Astrocyte of the hippocampus (primary cell): ENCODE measurements at regions not wholly inside any gene's neighbourhood (a gene's known extent, or its start where the extent isn't known, plus 50 kb on each side); places are given as distances from the start of the nearest gene placed in this dataset.

Experiments
- DNase-seq: peaks from one replicate; pipeline ENCODE4 v3.0.0; 2011; ENCODE audit warnings: low read depth, low spot score

DNA sequence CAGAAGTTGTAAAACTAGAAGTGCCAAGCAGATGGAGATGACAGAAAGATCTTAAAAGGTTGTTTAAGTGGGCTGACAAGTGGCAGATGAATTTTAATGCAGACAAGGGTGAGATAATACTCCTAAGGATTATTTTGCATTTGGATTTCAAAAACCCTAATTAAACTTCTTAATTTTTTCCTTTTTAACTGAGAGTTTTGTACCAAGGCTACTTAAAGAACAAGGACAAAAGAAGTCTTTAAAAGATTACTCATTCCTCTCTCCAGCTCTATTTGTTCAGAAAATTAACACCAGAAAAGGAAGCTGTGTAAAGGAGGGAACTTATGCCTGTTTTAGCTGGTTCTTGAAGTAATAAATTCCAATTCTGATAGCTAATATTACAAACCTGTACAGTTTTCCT is 275.4 kb downstream of the ETNK1 start:
- DNase-seq = no peak

DNA sequence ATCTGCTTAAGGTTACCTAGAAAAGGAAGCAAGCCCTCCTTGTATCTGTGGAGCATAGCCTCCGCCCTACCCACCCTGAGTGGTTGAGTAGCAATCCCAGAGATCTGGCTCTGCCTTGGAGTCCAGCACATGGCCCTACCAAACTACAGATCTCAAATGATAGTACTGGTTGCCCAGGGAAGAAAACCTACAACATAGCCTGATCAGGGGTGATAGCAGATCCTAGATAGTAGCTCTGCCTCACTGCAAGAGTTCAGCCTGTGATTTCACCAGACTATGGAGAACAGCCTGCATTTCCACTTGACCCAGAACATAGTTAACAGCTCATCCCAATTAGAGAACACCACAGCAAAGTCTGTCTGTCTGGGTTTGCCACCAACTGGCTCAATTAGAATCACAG is 279.5 kb downstream of the ETNK1 start:
- no peak for DNase-seq

DNA sequence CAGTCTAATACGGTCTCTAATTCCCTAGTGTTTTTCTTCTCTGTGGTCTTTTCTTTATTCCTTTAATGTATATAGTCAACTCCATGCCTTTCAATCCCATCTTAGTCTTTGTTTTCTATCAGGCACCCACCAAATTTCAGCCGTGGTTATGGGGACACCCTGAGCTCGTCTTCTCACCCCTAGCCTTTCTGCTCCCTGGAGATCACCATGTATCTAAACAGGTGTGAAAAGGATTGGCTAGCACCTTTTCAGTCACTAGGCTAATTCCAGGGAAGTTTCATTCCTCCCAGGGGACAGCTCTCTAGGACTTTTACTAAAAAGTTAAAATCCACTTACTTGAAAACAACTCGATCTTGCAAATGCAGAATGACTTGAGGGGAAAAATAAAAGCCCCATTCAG is 291.3 kb downstream of the ETNK1 start:
- DNase-seq = no peak

DNA sequence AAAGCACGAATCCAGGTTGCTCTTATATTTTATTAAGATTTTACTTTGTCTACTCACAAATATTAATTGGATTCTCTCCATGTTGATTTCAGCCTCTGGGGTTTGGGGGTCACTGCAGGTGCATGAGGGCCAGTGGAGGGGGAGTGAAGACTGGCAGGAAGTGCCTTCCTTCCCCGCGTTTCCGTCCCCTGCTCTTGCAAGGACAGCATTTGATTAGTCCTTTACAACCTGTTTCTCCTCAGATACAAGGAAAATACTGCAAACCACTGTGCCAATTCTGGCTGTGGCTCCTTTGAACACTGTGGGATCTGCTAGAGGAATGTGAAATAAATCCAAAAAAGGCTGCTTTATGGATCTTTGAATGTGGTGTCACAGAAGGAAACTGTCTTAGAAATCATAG is 291.8 kb downstream of the ETNK1 start:
- DNase-seq = no peak

DNA sequence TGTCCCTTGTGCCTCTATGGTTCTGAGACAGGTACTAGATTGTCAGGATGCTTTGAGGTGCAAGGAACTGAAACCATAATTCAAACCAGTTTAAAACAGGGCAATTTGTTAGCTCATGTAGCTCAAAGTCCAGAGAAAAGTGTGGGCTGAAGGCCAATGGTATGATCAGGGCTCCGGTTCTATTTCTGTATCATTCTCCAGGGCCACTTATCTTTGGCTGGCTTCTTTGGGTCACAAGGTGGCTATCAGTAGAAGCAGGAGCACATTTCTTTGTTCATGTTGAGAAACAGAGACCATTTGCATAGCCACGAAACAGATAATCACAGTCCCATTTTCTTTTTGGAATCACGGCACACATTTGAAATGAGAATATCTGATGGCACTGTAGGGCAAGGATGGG is 294.9 kb downstream of the ETNK1 start:
- no peak for DNase-seq

DNA sequence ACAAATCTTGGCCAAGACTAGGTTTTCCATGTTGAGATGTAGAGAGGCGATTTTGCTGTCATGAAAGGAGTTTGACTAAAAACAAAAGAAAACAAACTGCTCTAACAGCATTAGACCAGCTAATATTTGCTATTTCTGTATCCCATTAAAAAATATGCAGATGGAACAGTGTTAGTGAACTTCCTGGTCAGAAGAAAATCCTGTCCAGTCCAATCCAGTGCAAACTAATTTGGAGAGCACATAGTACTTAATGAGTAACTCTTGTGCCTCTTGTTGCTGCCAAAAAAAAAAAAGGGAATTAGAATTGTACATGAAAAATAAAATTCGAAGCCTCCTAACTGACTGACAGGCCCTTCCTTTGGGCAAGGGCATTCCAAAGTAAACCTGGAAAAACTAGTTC is 298.8 kb downstream of the ETNK1 start:
- no peak for DNase-seq

DNA sequence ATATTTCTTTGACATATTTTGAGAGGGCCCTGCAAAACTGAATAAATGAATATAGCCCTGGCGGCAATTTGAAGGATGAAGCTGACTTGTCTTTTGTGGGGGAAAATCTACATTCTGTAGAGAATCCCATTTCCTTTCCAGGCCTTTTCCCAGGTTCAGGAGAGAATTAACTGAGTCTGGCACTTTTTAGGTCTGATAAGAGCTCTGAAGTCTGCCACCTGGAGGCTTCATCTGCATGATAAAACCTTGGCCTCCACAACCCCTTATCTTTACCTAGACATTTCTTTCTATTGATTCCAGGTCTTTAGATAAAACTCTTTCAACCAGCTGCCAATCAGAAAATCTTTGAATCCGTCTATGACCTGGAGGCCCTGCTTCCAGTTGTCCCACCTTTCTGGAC is 299.4 kb downstream of the ETNK1 start:
- no peak for DNase-seq

DNA sequence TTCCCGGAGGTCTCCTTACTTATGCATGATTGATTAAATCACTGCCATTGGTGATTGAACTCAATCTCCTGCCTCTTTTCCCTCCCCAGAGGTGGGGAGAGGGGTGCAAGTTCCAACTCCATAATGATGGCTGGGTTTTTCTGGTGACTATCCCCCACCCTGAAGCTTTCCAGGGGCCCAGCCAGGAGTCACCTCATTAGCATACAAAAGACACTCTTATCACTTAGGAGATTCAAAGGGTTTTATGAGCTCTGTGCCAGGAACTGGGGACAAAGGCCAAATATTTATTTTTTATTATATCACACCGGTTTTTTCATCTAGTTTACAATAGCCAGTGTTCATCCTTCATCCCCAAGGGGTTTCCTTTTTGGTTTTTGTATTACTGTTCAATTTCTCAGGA is 300.7 kb downstream of the ETNK1 start:
- no peak for DNase-seq

DNA sequence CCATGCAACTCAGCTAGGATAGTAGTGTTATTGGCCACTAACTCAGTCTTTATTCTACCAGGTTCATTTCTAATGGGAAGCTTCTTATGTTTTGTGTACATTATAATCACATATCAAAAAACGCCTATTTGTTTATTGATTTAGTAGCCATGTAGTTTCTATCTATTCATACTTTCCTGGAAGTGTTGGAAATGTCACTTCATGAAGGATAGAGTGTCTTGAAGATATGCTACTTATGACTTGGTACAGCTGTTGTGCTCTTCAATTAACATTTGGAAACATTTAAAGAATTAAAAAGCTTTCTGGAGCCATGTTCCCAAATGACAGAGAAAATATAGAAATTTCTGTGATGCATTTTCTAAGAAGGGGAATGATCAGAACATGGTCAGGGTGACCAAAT is 307.5 kb downstream of the ETNK1 start:
- DNase-seq = no peak

DNA sequence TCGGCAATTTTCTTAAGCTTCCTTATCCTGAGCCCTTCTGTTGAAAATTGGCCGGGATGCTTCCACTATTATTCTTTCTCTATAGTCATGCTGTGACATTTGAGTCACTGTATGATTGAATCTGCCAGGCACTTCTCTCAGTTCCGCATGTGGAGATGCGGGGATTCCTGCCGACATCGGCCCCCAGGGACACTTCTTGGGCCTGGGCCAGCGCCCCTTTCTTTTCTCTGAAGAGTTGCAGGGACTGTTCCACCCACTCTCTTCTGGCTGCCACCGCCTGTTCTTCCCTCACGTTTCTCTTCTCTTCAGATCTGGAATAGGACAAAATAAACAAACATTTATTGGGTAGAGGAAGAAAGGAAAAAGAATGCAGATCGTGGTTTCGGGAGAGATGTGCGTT is 310.1 kb downstream of the ETNK1 start:
- no peak for DNase-seq

DNA sequence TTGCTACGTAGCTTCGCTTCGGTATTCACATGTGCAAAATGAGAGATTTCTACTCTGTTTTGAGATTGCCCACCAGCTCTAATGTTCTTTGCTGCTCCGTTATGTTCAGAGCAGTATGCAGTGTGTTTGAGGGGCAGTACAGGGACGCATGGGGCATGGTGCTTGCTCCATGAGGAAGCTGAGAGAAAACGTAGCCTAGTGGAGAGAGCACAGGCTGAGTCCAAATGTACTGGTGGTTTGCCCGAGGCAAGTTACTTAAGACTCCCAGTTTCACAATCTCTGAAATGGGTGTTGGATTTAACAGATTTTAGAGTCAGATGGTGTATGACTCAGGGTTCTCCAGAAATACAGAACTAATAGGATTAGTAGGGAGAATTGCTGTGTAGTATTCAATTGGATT is 310.5 kb downstream of the ETNK1 start:
- no peak for DNase-seq

DNA sequence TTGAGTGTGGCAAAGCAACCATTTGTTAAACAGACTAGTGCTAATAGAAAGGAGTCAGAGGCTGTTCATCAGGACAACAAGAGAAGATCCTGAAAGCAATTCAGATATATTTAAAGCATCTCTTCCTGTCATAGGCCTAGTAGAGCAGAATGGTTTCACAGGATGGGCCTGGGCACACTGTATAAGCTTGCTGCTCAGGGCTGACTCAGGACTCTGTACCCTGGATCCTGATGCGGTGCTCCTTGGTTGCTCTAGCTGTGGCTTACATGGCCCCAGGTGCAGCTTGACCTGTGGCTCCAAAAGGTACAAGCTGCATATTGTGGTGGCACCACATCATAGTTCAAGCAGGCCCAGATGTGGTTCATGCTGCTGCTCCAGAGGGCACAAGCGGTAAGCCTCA is 313.4 kb downstream of the ETNK1 start:
- DNase-seq = no peak

DNA sequence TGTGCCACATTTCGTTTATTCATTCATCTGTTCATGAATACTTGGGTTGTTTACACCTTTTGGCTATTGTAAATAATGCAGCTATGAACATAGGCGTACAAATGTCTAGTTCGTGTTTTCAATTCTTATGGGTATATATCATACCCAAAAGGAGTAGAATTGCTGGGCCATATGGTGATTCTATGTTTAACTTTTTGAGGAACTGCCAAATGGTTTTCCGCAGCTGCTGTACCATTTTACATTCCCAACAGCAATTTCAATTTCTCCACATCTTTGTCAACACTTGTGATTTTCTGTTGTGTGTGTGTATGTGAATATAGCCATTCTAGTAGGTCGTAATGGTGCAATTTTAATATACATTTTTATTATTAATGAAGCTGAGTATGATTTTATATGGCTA is 326.2 kb downstream of the ETNK1 start:
- no peak for DNase-seq

DNA sequence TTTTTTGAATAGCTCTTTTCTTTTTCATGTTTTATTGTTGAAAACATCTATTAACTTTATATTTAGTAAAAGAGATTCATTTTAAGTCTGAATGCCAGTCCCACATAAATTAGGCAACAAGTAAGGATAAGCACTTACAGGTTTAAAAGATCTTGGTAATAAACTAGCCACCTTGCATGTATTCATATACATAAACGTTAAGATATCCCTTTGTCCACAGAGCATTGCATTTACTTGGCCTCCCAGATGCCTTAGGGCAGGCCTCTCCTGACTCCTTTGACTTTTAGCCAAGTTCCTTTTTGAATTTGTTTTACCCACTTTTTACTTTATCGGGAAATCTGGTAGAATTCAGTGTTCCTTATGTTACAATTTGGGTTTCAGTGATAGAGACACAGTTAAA is 331.7 kb downstream of the ETNK1 start:
- no peak for DNase-seq

DNA sequence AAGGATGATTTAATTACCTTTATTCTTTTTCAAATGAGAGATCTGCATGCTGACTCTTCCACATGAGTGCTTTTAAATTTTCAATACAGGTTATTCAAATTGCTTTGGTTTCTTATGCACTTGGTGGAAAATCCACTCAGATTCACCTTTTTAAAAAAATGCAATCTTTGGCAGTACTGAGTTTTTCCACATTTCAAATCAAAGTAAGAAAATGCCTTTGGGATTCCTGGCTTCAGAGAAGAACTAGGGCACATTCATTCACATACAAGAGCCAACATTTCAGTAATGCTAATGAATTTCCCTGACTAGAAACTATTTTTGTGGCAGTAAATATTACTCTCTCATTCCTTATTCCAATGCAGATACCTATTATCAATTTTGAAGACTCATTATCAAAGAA is 342.2 kb downstream of the ETNK1 start:
- DNase-seq = no peak

DNA sequence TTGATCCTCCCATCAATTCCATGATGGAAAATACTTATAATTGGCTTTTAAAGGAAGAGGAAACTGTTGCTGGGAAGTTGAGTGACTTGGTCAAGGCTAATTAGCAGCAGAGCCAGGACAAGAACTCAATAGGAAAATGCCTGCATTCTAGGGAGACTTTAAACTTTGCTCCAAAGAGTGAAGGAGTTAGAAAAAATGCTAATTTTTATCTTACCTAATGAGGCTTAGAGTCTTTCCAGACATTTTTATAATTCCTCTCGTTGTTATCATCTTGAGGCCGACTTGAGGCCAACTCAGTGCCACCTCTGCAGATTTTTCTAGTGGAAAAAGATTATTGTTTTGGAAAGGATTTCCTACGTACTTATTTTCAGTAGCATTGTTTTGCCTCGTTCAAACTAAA is 344.6 kb downstream of the ETNK1 start:
- DNase-seq = peak; percentile 41

DNA sequence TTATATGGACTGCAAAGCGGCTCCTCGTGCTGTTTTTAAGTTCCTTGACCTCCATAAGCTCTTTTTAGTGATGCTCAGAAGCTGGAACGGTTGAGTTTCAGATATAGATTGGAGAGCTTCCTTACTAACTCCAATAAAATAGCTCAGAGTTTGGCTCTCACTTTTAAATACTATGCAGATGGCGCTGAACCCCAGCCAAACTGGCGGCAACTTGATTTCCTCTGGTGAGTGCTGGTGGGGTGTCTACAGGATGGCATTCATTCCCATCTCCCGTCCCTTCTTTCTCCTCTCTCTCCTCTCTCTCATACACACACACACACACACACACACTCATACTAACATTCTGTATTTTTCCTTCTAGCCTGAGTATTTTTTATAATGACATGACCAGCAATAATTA is 346.3 kb downstream of the ETNK1 start:
- DNase-seq = no peak

DNA sequence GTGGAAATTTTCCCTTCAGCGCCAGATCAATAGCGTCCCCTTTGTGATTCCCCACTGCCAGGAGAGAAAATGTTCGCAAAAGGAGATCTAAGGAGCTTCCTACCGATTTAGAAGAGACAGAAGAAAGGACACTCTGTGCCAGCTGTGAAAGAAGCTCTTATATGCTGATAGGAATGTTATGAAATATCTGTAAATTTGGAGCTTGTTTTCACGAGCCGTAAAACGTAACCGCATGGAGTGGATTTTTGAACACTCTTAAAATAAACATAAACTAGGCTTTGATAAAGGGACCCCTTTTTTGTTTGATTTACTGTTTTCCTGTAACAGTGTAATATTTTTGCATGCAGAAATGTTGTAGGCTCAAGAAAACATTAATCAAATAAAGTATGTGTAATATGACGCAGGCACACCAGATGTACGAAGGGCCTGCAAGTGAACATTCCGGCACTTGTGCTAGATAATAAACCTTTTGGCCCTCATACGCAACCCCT is 346.8 kb downstream of the ETNK1 start:
- DNase-seq = no peak

DNA sequence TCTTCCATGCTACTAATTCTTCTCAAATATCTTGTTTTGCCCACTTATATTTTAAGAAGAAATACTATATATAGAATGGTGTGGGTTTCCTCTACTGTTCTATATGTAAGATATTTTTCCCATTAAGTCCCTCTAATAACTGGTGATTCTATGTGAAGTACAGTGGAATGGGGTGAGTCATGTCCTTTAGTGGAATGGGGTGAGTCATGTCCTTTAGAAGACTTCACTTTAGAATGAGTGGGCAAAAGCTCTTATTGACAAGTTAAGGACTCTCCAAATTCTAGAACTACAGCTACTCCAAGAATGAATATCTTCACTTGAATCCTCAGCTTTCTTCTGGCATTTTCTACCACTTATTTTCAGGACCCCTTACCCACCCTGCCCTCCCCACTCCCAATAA is 349.9 kb downstream of the ETNK1 start:
- DNase-seq = peak; percentile 81

DNA sequence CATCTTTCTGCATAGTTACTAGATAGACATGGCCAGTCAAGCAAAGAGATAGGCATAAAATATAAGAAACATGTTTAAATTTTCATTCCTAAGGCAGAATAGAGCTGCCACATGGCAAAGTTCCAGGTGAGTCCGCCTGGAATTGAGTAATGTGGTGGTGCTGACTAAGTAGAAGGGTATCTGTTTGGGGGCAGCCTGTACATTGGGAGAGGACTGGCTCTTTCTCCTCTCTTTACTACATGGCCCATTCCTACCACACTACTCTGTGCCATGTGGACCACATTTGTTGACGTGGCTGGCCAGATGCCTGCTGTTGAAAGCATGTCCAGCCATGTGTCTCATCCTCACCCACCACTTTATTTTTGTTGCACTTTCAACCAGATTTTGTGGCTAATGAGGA is 354.0 kb downstream of the ETNK1 start:
- DNase-seq = peak; percentile 92

DNA sequence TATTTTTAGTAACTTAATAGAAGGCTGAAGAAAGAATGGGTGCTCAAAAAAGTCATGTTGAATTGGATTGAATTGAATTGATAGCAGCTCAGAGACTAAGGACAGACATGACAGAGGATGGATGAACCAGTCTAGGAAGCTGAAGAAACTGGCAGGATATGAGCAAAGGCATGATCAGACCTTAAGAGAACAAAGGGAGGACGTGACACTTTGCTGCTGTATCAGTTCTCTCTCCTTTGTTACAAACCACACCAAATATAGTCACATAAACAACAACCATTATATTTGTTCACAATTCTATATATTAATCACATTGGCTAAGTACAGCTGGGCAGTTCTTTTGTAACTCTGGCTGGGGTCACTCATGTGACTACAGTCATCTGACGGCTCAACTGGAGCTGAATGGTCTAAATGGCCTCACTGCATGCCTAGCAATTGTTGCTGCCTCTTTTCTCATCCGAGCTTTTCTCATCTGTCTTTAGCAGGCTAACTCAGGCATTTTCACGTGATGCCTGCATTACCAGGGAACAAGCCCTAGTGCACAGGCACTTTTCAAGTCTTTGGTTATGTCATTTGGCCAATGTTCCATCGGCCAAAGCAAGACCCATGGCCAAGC is 355.0 kb downstream of the ETNK1 start:
- no peak for DNase-seq

DNA sequence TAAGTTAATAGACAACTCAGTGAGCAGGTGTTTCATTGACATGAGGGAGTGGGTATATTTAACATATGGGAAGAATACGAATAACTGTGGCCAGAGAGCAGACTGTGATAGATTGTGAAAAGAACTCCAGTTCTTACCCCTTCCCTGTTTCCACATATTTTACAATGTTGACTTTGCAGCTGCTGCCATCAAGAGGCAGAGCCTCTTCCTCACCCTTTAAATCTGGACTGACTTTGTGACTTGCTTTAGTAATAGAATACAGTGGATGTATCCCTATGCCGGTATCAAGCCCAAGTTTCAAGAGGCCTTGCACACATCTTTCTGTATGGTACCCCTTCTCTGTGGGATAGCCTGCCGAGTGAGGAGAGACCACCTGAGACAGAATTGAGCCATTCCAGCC is 356.7 kb downstream of the ETNK1 start:
- peak; percentile 33 for DNase-seq

DNA sequence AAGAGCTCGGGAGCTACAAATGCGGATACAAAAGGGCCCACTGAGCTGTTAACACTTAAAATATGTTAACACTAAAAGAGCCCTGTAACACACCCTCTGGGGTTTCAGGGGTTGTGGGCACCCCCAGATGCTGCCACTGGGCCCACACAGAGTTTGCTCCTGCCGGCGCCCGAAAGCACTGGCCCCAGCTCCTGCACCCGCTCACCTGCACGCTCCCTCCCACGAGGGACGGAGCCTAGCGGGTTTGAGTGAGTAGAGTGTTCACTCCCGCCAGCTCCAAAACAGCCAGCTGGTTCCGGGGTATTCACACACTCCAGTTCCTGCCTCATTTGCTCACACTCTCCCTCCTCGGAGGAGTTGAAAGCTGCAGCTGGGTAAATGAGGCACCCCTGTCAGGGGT is 357.7 kb downstream of the ETNK1 start:
- DNase-seq = no peak

DNA sequence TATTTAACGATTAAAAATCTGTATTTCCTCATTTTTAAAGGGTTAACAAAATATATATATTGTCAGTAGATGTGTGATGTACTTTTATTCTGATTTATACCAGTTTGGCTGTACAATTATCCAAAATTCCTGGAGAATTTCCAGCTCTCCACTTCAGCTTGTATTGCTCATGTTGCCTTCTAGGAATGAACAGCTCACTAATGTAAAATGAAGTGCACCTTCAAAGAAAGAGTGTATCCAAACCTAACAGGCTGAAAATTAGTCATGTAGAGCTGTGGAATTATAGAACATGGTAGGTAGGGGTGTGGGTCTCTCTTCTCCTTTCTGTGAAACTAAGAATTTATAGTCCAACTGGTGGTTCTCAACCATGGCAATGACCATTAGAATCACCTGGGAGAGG is 362.0 kb downstream of the ETNK1 start:
- peak; percentile 39 for DNase-seq
